CD14-positive monocyte (primary cell): ENCODE measurements at regions not wholly inside any gene's neighbourhood (a gene's known extent, or its start where the extent isn't known, plus 50 kb on each side); places are given as distances from the start of the nearest gene placed in this dataset.

Experiments used
- DNase-seq, 3 donors: peaks; one replicate each; pipeline ENCODE4 v3.0.0-alpha.2; 2011 to 2022
- H2AFZ ChIP-seq: 2 replicates; pipeline ENCODE4 v1.6.0; 2012; ENCODE audit warnings: mild to moderate bottlenecking, low read depth, low read length, inconsistent platforms; ENCODE audit not compliant: insufficient read depth, poor library complexity, severe bottlenecking
- H3K27ac ChIP-seq, 2 donors: 1 replicate in 1 of 2; 2 replicates in 1 of 2; pipeline ENCODE4 v1.5.1; 2012 to 2013; ENCODE audit warnings: low read length in 2 of 2, control low read depth in 1 of 2, inconsistent platforms in 1 of 2, low read depth in 1 of 2, mild to moderate bottlenecking in 1 of 2
- H3K27me3 ChIP-seq, 2 donors: one replicate each; pipeline versions ENCODE4 v1.6.0 to v1.6.1; 2011 to 2013; ENCODE audit warnings: low read length in 2 of 2; ENCODE audit not compliant: control insufficient read depth in 2 of 2, insufficient read depth in 2 of 2
- H3K36me3 ChIP-seq, 2 donors: replicated peaks in 1 of 2; 1 replicate in 1 of 2; 2 replicates in 1 of 2; pipeline versions ENCODE4 v1.5.1 to v1.6.1; 2012 to 2013; ENCODE audit warnings: low read length in 2 of 2, control low read depth in 1 of 2, inconsistent platforms in 1 of 2, mild to moderate bottlenecking in 1 of 2; ENCODE audit not compliant: insufficient read depth in 2 of 2, control insufficient read depth in 1 of 2
- H3K4me1 ChIP-seq, 2 donors: 1 replicate in 1 of 2; 2 replicates in 1 of 2; pipeline versions ENCODE4 v1.5.1 to v1.6.1; 2012 to 2013; ENCODE audit warnings: low read length in 2 of 2, control low read depth in 1 of 2, inconsistent platforms in 1 of 2, mild to moderate bottlenecking in 1 of 2, moderate library complexity in 1 of 2; ENCODE audit not compliant: insufficient read depth in 2 of 2, control insufficient read depth in 1 of 2
- H3K4me2 ChIP-seq: replicated peaks from 2 replicates; pipeline ENCODE3; 2012; ENCODE audit warnings: low read length, moderate library complexity, mild to moderate bottlenecking; ENCODE audit not compliant: poor library complexity, severe bottlenecking; ENCODE audit errors: extremely low read depth
- H3K4me3 ChIP-seq, 3 experiments: fragments of 200-600 bp in 1 of 3; sonication (generic) in 1 of 3; replicated peaks in 1 of 3; 1 replicate in 2 of 3; 2 replicates in 1 of 3; pipeline ENCODE4 v1.5.1; 2011 to 2013; ENCODE audit warnings: low read length in 3 of 3, mild to moderate bottlenecking in 3 of 3, control low read depth in 2 of 3, low read depth in 2 of 3, inconsistent platforms in 1 of 3, moderate library complexity in 1 of 3
- H3K79me2 ChIP-seq: 2 replicates; pipeline ENCODE4 v1.6.0; 2012; ENCODE audit warnings: mild to moderate bottlenecking, control low read depth, inconsistent platforms, low read length, moderate library complexity; ENCODE audit not compliant: insufficient read depth
- H3K9ac ChIP-seq: 2 replicates; pipeline ENCODE4 v1.6.0; 2017; ENCODE audit warnings: low read length, mild to moderate bottlenecking; ENCODE audit not compliant: insufficient read depth, poor library complexity, severe bottlenecking
- H3K9me3 ChIP-seq, 2 donors: replicated peaks in 1 of 2; 1 replicate in 1 of 2; 2 replicates in 1 of 2; pipeline versions ENCODE4 v1.5.1 to v1.6.1; 2012 to 2013; ENCODE audit warnings: low read length in 2 of 2, control low read depth in 1 of 2; ENCODE audit not compliant: control insufficient read depth in 1 of 2, insufficient read depth in 1 of 2
- H4K20me1 ChIP-seq: 2 replicates; pipeline ENCODE4 v1.6.0; 2012; ENCODE audit warnings: mild to moderate bottlenecking, low read length, control low read depth, moderate library complexity; ENCODE audit not compliant: insufficient read depth
- H3K27ac Mint-ChIP-seq, 7 donors: one replicate each; pipeline ENCODE4 v1.8.0; 2020; ENCODE audit warnings: mild to moderate bottlenecking in 7 of 7, mixed read lengths in 7 of 7, moderate library complexity in 6 of 7, inconsistent platforms in 2 of 7
- H3K27me3 Mint-ChIP-seq, 3 donors: one replicate each; pipeline ENCODE4 v1.8.0; 2021 to 2022; ENCODE audit warnings: low read depth in 3 of 3, mild to moderate bottlenecking in 3 of 3, mixed read lengths in 3 of 3, moderate library complexity in 3 of 3, inconsistent platforms in 1 of 3
- H3K36me3 Mint-ChIP-seq, 2 donors: one replicate each; pipeline ENCODE4 v1.8.0; 2020; ENCODE audit warnings: mixed read lengths in 2 of 2, inconsistent platforms in 1 of 2, mild to moderate bottlenecking in 1 of 2
- H3K4me1 Mint-ChIP-seq: one replicate; pipeline ENCODE4 v1.8.0; 2020; ENCODE audit warnings: mild to moderate bottlenecking, mixed read lengths
- H3K4me3 Mint-ChIP-seq, 2 donors: one replicate each; pipeline ENCODE4 v1.8.0; 2020; ENCODE audit warnings: mild to moderate bottlenecking in 2 of 2, mixed read lengths in 2 of 2, moderate library complexity in 1 of 2
- H3K9me3 Mint-ChIP-seq, 7 donors: one replicate each; pipeline ENCODE4 v1.8.0; 2020 to 2022; ENCODE audit warnings: mixed read lengths in 7 of 7, mild to moderate bottlenecking in 6 of 7, moderate library complexity in 6 of 7, inconsistent platforms in 2 of 7
- CTCF ChIP-seq: fragments of 200-600 bp; IDR thresholded peaks from one replicate; pipeline ENCODE4 v1.8.0; 2022; ENCODE audit warnings: antibody characterized with exemption, mild to moderate bottlenecking
- WGBS: methylation state at CpG from one replicate; pipeline ENCODE4 v1.1.5; 2013; ENCODE audit warnings: missing lambda C conversion rate; ENCODE audit not compliant: insufficient coverage; 5-methylcytosine and 5-hydroxymethylcytosine counted together
- intact Hi-C, 2 donors: fragments of 100-400 bp; cut with micrococcal nuclease; formaldehyde crosslinking; loops; one replicate each; pipeline versions ENCODE4 v1.15.0 to v1.15.1; 2023

- no peak overlapping the region for H3K9ac ChIP-seq
- peak overlapping the region; percentile 31 for H2AFZ ChIP-seq
- H3K9me3 Mint-ChIP-seq, result peaks cover 0 to 6% (median 1%) of the 10 kb centered on the region in 7 donors
- H3K4me1 ChIP-seq, result peaks cover 10 to 17% of the 10 kb centered on the region in 2 donors
- TF ChIP-seq CTCF, result no peak
- H3K79me2 ChIP-seq, result no peaks in the 10 kb centered on the region
- no peak overlapping the region for H3K4me2 ChIP-seq
- H3K4me1 Mint-ChIP-seq, result peaks cover 27% of the 10 kb centered on the region
- H3K4me3 ChIP-seq, result no peak overlapping the region
- H3K27ac Mint-ChIP-seq, result no peak overlapping the region
- no peaks in the 10 kb centered on the region for H3K36me3 ChIP-seq
- no peaks in the 10 kb centered on the region for H3K36me3 Mint-ChIP-seq
- H3K27me3 ChIP-seq, result no peaks in the 10 kb centered on the region
- no peak for DNase-seq
- no peak overlapping the region for H3K27ac ChIP-seq
- H3K9me3 ChIP-seq, result no peaks in the 10 kb centered on the region
- no peak overlapping the region for H3K4me3 Mint-ChIP-seq
- 0% methylated on average over 1 of the region's 7 CpGs for WGBS
- peaks cover 0 to 3% (median 3%) of the 10 kb centered on the region in 3 donors for H3K27me3 Mint-ChIP-seq
- intact Hi-C loops, result no loop called here
- no peaks in the 10 kb centered on the region for H4K20me1 ChIP-seq
Observed at GRCh38 chr9:96163161-96163560, 138.8 kb downstream of the HSD17B3 start.

DNA sequence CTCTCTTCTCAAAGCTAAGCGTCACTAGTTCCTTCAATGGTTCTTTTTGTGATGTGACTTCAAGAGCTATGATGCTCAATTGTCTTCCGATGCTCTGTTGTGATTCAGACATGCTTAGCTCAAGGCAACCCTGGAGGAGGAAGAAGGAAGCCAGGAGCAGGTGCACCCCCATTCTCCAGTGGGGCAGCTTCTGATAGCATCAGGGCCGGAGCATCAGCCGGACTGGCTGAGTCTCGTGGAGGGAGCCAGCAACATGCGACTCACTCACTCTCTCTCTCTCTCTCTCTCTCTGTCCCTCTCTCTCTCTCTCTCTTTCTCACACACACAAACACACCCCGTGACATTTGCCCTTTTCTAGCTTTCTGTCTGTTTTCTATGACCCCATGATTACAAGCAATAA lies 140.2 kb downstream of the HSD17B3 start:
- no peaks in the 10 kb centered on the region for H3K36me3 Mint-ChIP-seq
- peaks cover 0 to 8% (median 1%) of the 10 kb centered on the region in 7 donors for H3K9me3 Mint-ChIP-seq

More for the DNA sequence above, 140.2 kb downstream of the HSD17B3 start:
- 72% methylated on average over 4 of the region's 7 CpGs for WGBS
- Histone ChIP-seq H3K9ac (no peak overlapping the region), H3K9me3 (no peaks in the 10 kb centered on the region), H3K4me1 (peaks cover 10 to 17% of the 10 kb centered on the region in 2 donors), H3K79me2 (no peaks in the 10 kb centered on the region), H3K4me3 (no peak overlapping the region), H3K27ac (no peak overlapping the region), H3K27me3 (no peaks in the 10 kb centered on the region), H3K4me2 (no peak overlapping the region), H3K36me3 (no peaks in the 10 kb centered on the region), H2AFZ (no peak overlapping the region), H4K20me1 (no peaks in the 10 kb centered on the region)
- TF ChIP-seq CTCF, result no peak
- H3K27me3 Mint-ChIP-seq, result peaks cover 0 to 3% (median 0%) of the 10 kb centered on the region in 3 donors
- DNase-seq, result no peak
- intact Hi-C loops, result no loop called here
- H3K4me1 Mint-ChIP-seq, result peaks cover 34% of the 10 kb centered on the region
- no peak overlapping the region for H3K27ac Mint-ChIP-seq
- H3K4me3 Mint-ChIP-seq, result no peak overlapping the region
